ENCODE measurements at regions not wholly inside any gene's neighbourhood (a gene's known extent, or its start where the extent isn't known, plus 50 kb on each side); places are given as distances from the start of the nearest gene placed in this dataset.

DNA sequence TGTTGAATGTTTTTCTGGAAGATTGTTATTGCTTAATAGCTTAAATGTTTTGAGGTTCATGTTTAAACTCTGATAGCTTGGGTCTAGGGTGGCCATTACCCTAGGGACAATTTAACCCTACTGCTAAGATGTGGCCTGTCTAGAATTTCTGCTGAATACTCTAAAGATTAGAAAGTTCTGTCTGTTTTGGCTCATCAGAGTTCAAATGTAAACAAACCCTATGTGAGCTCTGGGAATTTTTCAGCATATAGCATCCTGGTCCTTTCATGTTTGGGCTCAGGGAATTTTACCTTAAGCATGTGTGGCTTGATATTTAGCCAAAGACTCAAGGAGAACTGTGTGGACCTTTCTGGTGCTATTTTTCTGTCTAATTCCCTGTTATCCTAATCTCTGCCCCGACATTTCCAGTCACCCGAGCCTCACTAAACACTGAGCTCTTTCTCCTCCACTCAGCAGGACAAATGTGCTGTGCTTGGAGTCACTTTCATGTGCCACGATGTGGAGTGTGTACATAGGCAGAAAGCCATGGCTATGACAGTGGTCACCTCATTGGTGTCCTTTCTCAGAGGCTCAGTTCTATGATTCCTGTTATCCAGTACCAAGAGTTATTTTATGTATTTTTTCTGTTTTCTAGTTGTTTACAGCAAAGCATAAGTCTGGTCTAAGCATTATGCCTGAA is 492.5 kb upstream of the SPHKAP start:
- TF ChIP-seq, protein P1, sequence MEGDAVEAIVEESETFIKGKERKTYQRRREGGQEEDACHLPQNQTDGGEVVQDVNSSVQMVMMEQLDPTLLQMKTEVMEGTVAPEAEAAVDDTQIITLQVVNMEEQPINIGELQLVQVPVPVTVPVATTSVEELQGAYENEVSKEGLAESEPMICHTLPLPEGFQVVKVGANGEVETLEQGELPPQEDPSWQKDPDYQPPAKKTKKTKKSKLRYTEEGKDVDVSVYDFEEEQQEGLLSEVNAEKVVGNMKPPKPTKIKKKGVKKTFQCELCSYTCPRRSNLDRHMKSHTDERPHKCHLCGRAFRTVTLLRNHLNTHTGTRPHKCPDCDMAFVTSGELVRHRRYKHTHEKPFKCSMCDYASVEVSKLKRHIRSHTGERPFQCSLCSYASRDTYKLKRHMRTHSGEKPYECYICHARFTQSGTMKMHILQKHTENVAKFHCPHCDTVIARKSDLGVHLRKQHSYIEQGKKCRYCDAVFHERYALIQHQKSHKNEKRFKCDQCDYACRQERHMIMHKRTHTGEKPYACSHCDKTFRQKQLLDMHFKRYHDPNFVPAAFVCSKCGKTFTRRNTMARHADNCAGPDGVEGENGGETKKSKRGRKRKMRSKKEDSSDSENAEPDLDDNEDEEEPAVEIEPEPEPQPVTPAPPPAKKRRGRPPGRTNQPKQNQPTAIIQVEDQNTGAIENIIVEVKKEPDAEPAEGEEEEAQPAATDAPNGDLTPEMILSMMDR (conservative IDR thresholded peaks at IDR 0.05; ENCODE audit: low read depth, low read length), result no peak
- no peak for TF ChIP-seq EZH2phosphoT487 (IDR thresholded peaks at IDR 0.05; ENCODE audit: borderline replicate concordance, low read length)
